SU-DHL-6 (cell line): ENCODE measurements at regions not wholly inside any gene's neighbourhood (a gene's known extent, or its start where the extent isn't known, plus 50 kb on each side); places are given as distances from the start of the nearest gene placed in this dataset.

Source experiments
- H2AFZ ChIP-seq: fragments of 200-600 bp; sonication (generic); 2 replicates; pipeline ENCODE4 v1.6.1; 2014; ENCODE audit warnings: low read depth, mild to moderate bottlenecking, moderate library complexity, mixed read lengths, antibody characterized with exemption, low read length; ENCODE audit not compliant: severe bottlenecking
- H3F3A ChIP-seq: fragments of 200-600 bp; shearing (Covaris generic); 2 replicates; pipeline ENCODE4 v1.6.0; 2016; ENCODE audit warnings: antibody characterized with exemption, mild to moderate bottlenecking; ENCODE audit not compliant: insufficient read depth
- H3K27ac ChIP-seq: fragments of 200-600 bp; sonication (generic); 2 replicates; pipeline ENCODE4 v1.5.1; 2016; ENCODE audit warnings: low read depth, mild to moderate bottlenecking, low read length, moderate library complexity, mixed read lengths
- H3K27me3 ChIP-seq: fragments of 200-600 bp; sonication (generic), shearing (Covaris generic); 2 replicates; pipeline ENCODE4 v1.6.0; 2014; ENCODE audit warnings: mild to moderate bottlenecking, low read length
- H3K36me3 ChIP-seq: fragments of 200-600 bp; sonication (generic); 2 replicates; pipeline ENCODE4 v1.6.1; 2014; ENCODE audit warnings: mild to moderate bottlenecking, low read length, mixed read lengths
- H3K4me2 ChIP-seq: fragments of 300-600, 200-600 bp; shearing (Covaris generic), sonication (generic); 2 replicates; pipeline ENCODE4 v1.6.0; 2014; ENCODE audit warnings: low read length, low read depth, mild to moderate bottlenecking; ENCODE audit not compliant: poor library complexity, severe bottlenecking
- H3K4me3 ChIP-seq: fragments of 200-600 bp; sonication (generic); 2 replicates; pipeline ENCODE4 v1.5.1; 2014; ENCODE audit warnings: antibody characterized with exemption, low read length, mild to moderate bottlenecking, mixed read lengths; ENCODE audit not compliant: insufficient read depth, poor library complexity, severe bottlenecking
- H3K79me2 ChIP-seq: fragments of 200-600 bp; sonication (generic); 2 replicates; pipeline ENCODE4 v1.6.1; 2014; ENCODE audit warnings: mild to moderate bottlenecking, low read length, moderate library complexity; ENCODE audit not compliant: insufficient read depth
- H3K9ac ChIP-seq: fragments of 200-600 bp; sonication (generic); 2 replicates; pipeline ENCODE4 v1.7.0; 2014; ENCODE audit warnings: mild to moderate bottlenecking, low read length
- H3K9me2 ChIP-seq: fragments of 200-600 bp; sonication (generic); replicated peaks from 2 replicates; pipeline ENCODE4 v1.6.1; 2014; ENCODE audit warnings: low read length; ENCODE audit not compliant: insufficient read depth
- H3K9me3 ChIP-seq: fragments of 200-600 bp; sonication (generic); 2 replicates; pipeline ENCODE4 v1.6.1; 2014; ENCODE audit warnings: low read length, mixed read lengths; ENCODE audit not compliant: insufficient read depth
- H4K20me1 ChIP-seq: fragments of 200-600 bp; sonication (generic); 2 replicates; pipeline ENCODE4 v1.6.1; 2014; ENCODE audit warnings: low read depth, mild to moderate bottlenecking, antibody characterized with exemption, low read length, moderate library complexity, mixed read lengths
- EZH2phosphoT487 ChIP-seq: fragments of 200-600 bp; sonication (generic), shearing (Covaris generic); conservative IDR thresholded peaks from 2 replicates; pipeline ENCODE4 v1.6.1; 2018; ENCODE audit warnings: mild to moderate bottlenecking, antibody characterized with exemption, low read length, moderate library complexity, mixed read lengths
- TF ChIP-seq, protein P1 (sequence below): fragments of 200-600 bp; sonication (generic); IDR thresholded peaks from one replicate; pipeline ENCODE4 v1.5.1; 2017; ENCODE audit warnings: antibody characterized with exemption, mild to moderate bottlenecking, low read length, moderate library complexity; ENCODE audit not compliant: insufficient read depth, poor library complexity, severe bottlenecking

DNA sequence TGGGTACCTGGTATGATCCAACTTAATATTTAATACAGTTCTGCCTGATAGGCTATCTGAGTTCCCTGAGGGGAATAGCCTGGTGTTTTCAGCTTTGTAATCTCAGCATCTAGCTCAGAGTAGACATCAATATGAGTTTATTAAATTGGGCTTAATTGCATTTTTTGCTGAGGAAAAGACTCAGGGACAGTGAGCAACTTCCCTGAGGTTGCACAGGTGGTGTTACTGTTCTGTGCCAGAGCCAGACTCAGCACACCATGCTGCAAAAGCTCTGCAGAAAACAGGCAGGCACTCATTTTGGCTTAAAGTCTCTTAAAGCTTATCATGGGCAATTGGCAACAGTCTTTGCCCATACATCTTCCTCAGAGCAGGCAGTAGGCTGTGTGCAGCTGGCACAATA is 90.5 kb upstream of the JUN start:
- Histone ChIP-seq H3K9ac (no peak overlapping the region), H3F3A (no peaks in the 10 kb centered on the region), H3K9me3 (no peaks in the 10 kb centered on the region), H4K20me1 (no peaks in the 10 kb centered on the region), H2AFZ (no peak overlapping the region), H3K27me3 (no peaks in the 10 kb centered on the region), H3K4me3 (no peak overlapping the region), H3K79me2 (no peaks in the 10 kb centered on the region), H3K36me3 (no peaks in the 10 kb centered on the region), H3K4me2 (no peak overlapping the region), H3K9me2 (no peaks in the 10 kb centered on the region), H3K27ac (no peak overlapping the region)
- TF ChIP-seq, protein P1, sequence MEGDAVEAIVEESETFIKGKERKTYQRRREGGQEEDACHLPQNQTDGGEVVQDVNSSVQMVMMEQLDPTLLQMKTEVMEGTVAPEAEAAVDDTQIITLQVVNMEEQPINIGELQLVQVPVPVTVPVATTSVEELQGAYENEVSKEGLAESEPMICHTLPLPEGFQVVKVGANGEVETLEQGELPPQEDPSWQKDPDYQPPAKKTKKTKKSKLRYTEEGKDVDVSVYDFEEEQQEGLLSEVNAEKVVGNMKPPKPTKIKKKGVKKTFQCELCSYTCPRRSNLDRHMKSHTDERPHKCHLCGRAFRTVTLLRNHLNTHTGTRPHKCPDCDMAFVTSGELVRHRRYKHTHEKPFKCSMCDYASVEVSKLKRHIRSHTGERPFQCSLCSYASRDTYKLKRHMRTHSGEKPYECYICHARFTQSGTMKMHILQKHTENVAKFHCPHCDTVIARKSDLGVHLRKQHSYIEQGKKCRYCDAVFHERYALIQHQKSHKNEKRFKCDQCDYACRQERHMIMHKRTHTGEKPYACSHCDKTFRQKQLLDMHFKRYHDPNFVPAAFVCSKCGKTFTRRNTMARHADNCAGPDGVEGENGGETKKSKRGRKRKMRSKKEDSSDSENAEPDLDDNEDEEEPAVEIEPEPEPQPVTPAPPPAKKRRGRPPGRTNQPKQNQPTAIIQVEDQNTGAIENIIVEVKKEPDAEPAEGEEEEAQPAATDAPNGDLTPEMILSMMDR = no peak
- TF ChIP-seq EZH2phosphoT487 = no peak

DNA sequence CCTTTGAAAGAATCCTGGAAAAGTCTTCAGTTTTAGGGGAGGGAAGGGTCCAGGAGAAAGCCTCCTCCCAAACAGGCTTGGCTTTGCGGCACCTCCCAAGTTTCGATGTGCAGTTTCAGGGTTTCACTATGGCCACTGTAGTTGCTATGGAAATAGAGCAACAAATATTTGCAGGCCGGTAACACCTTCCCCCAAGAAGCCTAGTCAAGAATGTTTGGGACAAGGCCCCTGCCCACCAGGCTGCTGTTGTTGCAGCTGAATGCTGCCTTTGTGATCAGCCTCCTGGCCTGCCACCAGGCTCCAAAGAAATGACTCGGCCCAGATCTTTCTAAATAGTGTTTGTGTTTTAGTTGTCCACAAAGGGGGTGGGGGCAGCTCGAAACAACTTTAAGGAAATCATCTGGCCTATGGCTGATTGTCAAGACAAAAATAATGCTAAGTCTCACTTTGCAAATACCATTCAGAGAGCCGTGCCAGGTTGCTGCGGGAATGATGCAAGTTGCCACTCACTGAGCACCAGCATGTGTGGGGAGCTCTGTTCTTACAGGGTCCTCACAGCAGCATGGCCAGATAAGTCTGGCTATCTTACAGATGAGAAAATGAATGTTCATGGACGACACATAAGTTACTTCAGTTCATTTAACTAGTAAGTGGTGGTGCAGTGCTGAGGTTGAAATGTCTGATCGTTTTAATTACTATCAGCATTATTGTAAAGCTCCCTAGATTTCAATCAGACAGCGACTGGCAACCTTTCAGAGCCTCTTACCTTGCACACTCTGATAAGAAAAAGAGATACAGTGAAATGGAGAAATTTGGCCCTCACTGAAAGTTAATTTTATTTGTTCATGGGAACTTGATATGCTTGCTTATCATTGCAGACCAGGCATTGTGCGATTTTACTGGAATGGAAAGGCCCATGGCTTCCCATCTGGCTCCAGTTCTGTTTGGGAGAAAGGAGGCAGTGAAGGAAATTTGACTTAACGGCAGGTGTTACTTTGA is 91.2 kb upstream of the JUN start:
- Histone ChIP-seq H3K27me3 (no peaks in the 10 kb centered on the region), H3K4me3 (no peak overlapping the region), H3K9me3 (no peaks in the 10 kb centered on the region), H3K27ac (no peak overlapping the region), H3K4me2 (no peak overlapping the region), H3F3A (no peaks in the 10 kb centered on the region), H2AFZ (no peak overlapping the region), H4K20me1 (no peaks in the 10 kb centered on the region), H3K79me2 (no peaks in the 10 kb centered on the region), H3K36me3 (no peaks in the 10 kb centered on the region), H3K9ac (no peak overlapping the region), H3K9me2 (no peaks in the 10 kb centered on the region)
- TF ChIP-seq, protein P1 = no peak
- no peak for TF ChIP-seq EZH2phosphoT487

DNA sequence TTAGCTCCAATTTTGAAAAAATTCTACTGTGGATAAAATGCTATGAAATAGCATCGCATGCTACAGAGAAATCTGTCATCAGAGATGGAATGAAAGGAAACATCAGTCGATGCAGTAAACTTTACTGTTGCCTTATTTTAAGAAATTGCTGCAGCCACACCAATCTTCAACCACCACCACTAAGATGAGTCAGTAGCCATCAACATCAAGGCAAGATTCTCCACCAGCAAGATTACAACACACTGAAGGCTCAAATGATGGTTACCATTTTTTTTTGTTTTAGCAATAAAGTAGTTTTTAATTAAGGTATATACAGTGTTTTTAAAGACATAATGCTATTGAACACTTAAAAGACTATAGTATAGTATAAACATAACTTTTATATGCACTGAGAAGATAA is 95.6 kb upstream of the JUN start:
- H3K9ac ChIP-seq = no peak overlapping the region
- H3K9me2 ChIP-seq = no peaks in the 10 kb centered on the region
- H4K20me1 ChIP-seq = no peaks in the 10 kb centered on the region
- TF ChIP-seq EZH2phosphoT487 = no peak
- TF ChIP-seq, protein P1 = no peak
- H3F3A ChIP-seq = no peaks in the 10 kb centered on the region
- no peaks in the 10 kb centered on the region for H3K9me3 ChIP-seq
- no peak overlapping the region for H2AFZ ChIP-seq
- no peaks in the 10 kb centered on the region for H3K36me3 ChIP-seq
- H3K4me2 ChIP-seq = no peak overlapping the region
- H3K79me2 ChIP-seq = no peaks in the 10 kb centered on the region
- H3K27me3 ChIP-seq = no peaks in the 10 kb centered on the region
- no peak overlapping the region for H3K27ac ChIP-seq
- no peak overlapping the region for H3K4me3 ChIP-seq
